Endodermal cell (in vitro differentiated cells): ENCODE measurements at regions not wholly inside any gene's neighbourhood (a gene's known extent, or its start where the extent isn't known, plus 50 kb on each side); places are given as distances from the start of the nearest gene placed in this dataset.
A peak's percentile ranks its signal among the peaks of the same experiment; 100 is the strongest.

Experiments used
- DNase-seq: peaks from one replicate; pipeline ENCODE4 v3.0.0-alpha.2; 2017
- H3K27ac ChIP-seq: 2 replicates; pipeline ENCODE4 v1.5.1; 2013; ENCODE audit warnings: mild to moderate bottlenecking, low read depth, low read length, moderate library complexity
- H3K27me3 ChIP-seq: 2 replicates; pipeline ENCODE4 v1.6.1; 2013; ENCODE audit warnings: mild to moderate bottlenecking, low read length, moderate library complexity; ENCODE audit not compliant: insufficient read depth, control insufficient read depth, poor library complexity, severe bottlenecking
- H3K36me3 ChIP-seq: 2 replicates; pipeline ENCODE4 v1.7.0; 2013; ENCODE audit warnings: mild to moderate bottlenecking, low read length, moderate library complexity; ENCODE audit not compliant: control insufficient read depth, insufficient read depth
- H3K4me1 ChIP-seq: one replicate; pipeline ENCODE4 v1.7.0; 2013; ENCODE audit warnings: low read length; ENCODE audit not compliant: control insufficient read depth, insufficient read depth
- H3K4me3 ChIP-seq: 2 replicates; pipeline ENCODE4 v1.5.1; 2013; ENCODE audit warnings: mild to moderate bottlenecking, low read length, moderate library complexity
- H3K9ac ChIP-seq: 2 replicates; pipeline ENCODE4 v1.6.1; 2013; ENCODE audit warnings: mild to moderate bottlenecking, low read length, moderate library complexity; ENCODE audit not compliant: poor library complexity, severe bottlenecking; ENCODE audit errors: extremely low read depth
- H3K9me3 ChIP-seq: 2 replicates; pipeline ENCODE4 v1.6.1; 2013; ENCODE audit warnings: mild to moderate bottlenecking, low read length, moderate library complexity; ENCODE audit not compliant: control insufficient read depth
- H3K27ac Mint-ChIP-seq: 2 replicates; pipeline ENCODE4 v1.8.0; 2020; ENCODE audit warnings: mixed read lengths
- H3K27me3 Mint-ChIP-seq: 2 replicates; pipeline ENCODE4 v1.8.0; 2021; ENCODE audit warnings: mild to moderate bottlenecking, mixed read lengths; ENCODE audit not compliant: insufficient read depth
- H3K36me3 Mint-ChIP-seq: 2 replicates; pipeline ENCODE4 v1.8.0; 2020; ENCODE audit warnings: low read depth, mixed read lengths
- H3K4me1 Mint-ChIP-seq: 2 replicates; pipeline ENCODE4 v1.8.0; 2020; ENCODE audit warnings: mixed read lengths
- H3K4me3 Mint-ChIP-seq: 2 replicates; pipeline ENCODE4 v1.8.0; 2020; ENCODE audit warnings: mild to moderate bottlenecking, moderate library complexity, mixed read lengths
- H3K9me3 Mint-ChIP-seq: 2 replicates; pipeline ENCODE4 v1.8.0; 2020; ENCODE audit warnings: mild to moderate bottlenecking, mixed read lengths
- whole genome bisulfite sequencing, 2 experiments: methylation state at CpG; one replicate each; pipeline versions ENCODE4 v1.1.5 to v1.1.7; 2013; ENCODE audit warnings: missing lambda C conversion rate in 2 of 2, mixed read lengths in 1 of 2; ENCODE audit not compliant: insufficient coverage in 1 of 2, insufficient read length in 1 of 2; 5-methylcytosine and 5-hydroxymethylcytosine counted together
- TF ChIP-seq, protein P1 (sequence below): fragments of 200-600 bp; sonication (generic); conservative IDR thresholded peaks from 2 replicates; pipeline ENCODE4 v1.5.0; 2021; ENCODE audit warnings: antibody characterized with exemption, mild to moderate bottlenecking

DNA sequence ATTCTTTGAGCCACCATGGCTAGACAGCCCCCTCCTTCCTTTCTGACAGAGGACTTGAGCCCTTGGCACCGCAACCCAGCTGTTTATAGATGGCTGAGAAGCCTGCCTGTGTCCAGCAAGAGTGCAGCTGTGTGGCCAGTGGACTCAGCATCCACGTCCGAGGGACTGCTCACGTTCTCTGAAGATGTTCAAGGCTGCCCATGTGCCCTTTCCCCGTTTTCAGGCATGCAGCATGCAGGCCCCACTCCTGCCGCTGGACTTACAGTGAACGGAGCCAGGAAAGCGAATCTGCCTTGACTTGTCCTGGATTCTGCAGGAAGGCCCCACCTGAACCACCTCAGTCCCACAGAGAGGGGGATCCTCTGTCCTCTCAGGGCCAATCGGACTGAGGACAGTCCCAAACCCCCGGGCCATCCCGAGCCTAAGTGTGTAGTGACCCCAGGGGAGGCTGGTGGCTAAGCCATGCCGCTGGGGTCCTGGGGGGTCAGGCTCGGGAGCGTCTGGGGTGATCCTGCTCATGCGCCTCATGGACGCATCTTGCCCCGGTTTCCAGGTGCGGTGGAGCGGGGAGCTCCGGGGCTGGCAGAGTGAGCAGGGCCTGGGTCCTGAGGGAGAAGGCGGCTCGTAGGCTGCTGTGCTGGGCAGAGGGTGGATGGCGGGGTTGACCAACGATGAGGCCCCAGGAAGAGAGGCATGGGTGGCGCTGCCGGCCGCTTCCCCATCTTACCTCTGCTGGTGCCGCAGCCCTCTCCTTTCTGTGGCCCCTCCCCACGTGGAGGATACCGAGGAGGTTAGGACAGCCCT is 170.7 kb downstream of the CTTN start:
- Histone ChIP-seq H3K9ac (no peak overlapping the region), H3K36me3 (no peaks in the 10 kb centered on the region), H3K4me1 (peaks cover 3% of the 10 kb centered on the region), H3K27ac (no peak overlapping the region), H3K27me3 (no peaks in the 10 kb centered on the region), H3K9me3 (no peaks in the 10 kb centered on the region), H3K4me3 (no peak overlapping the region)
- Mint-ChIP-seq H3K9me3 (no peaks in the 10 kb centered on the region), H3K27me3 (no peaks in the 10 kb centered on the region), H3K4me3 (no peak overlapping the region), H3K36me3 (no peaks in the 10 kb centered on the region), H3K27ac (no peak overlapping the region), H3K4me1 (peaks cover 8% of the 10 kb centered on the region)
- 88 to 97% methylated on average over 20 to 30 of the region's 30 CpGs for WGBS, 2 experiments
- TF ChIP-seq, protein P1, sequence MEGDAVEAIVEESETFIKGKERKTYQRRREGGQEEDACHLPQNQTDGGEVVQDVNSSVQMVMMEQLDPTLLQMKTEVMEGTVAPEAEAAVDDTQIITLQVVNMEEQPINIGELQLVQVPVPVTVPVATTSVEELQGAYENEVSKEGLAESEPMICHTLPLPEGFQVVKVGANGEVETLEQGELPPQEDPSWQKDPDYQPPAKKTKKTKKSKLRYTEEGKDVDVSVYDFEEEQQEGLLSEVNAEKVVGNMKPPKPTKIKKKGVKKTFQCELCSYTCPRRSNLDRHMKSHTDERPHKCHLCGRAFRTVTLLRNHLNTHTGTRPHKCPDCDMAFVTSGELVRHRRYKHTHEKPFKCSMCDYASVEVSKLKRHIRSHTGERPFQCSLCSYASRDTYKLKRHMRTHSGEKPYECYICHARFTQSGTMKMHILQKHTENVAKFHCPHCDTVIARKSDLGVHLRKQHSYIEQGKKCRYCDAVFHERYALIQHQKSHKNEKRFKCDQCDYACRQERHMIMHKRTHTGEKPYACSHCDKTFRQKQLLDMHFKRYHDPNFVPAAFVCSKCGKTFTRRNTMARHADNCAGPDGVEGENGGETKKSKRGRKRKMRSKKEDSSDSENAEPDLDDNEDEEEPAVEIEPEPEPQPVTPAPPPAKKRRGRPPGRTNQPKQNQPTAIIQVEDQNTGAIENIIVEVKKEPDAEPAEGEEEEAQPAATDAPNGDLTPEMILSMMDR, result no peak
- no peak for DNase-seq

GRCh38 chr11:70569618-70569890 is 171.2 kb downstream of the CTTN start:
- TF ChIP-seq, protein P1, result no peak
- no peaks in the 10 kb centered on the region for H3K9me3 ChIP-seq
- DNase-seq, result peak; percentile 50
- peaks cover 8% of the 10 kb centered on the region for H3K4me1 Mint-ChIP-seq
- H3K4me3 Mint-ChIP-seq, result no peak overlapping the region
- H3K27ac ChIP-seq, result no peak overlapping the region
- 90 to 94% methylated on average over 4 to 8 of the region's 8 CpGs for WGBS, 2 experiments
- H3K4me1 ChIP-seq, result peaks cover 3% of the 10 kb centered on the region
- H3K4me3 ChIP-seq, result no peak overlapping the region
- no peaks in the 10 kb centered on the region for H3K27me3 Mint-ChIP-seq
- H3K9me3 Mint-ChIP-seq, result no peaks in the 10 kb centered on the region
- no peaks in the 10 kb centered on the region for H3K27me3 ChIP-seq
- no peak overlapping the region for H3K9ac ChIP-seq
- H3K36me3 Mint-ChIP-seq, result no peaks in the 10 kb centered on the region
- no peaks in the 10 kb centered on the region for H3K36me3 ChIP-seq
- no peak overlapping the region for H3K27ac Mint-ChIP-seq

- TF ChIP-seq, protein P1, result no peak
- peak; percentile 34 for DNase-seq
- Histone ChIP-seq H3K4me1 (peaks cover 3% of the 10 kb centered on the region), H3K27ac (no peak overlapping the region), H3K27me3 (no peaks in the 10 kb centered on the region), H3K9me3 (no peaks in the 10 kb centered on the region), H3K4me3 (no peak overlapping the region), H3K36me3 (no peaks in the 10 kb centered on the region), H3K9ac (no peak overlapping the region)
- peaks cover 8% of the 10 kb centered on the region for H3K4me1 Mint-ChIP-seq
- no peak overlapping the region for H3K27ac Mint-ChIP-seq
- H3K9me3 Mint-ChIP-seq, result no peaks in the 10 kb centered on the region
- no peaks in the 10 kb centered on the region for H3K27me3 Mint-ChIP-seq
- WGBS, 2 experiments, result 93 to 97% methylated on average over 17 to 19 of the region's 19 CpGs
- no peaks in the 10 kb centered on the region for H3K36me3 Mint-ChIP-seq
- no peak overlapping the region for H3K4me3 Mint-ChIP-seq
Measured at GRCh38 chr11:70569996-70570692, 171.8 kb downstream of the CTTN start.
